SJSA1 (cell line): ENCODE measurements at regions not wholly inside any gene's neighbourhood (a gene's known extent, or its start where the extent isn't known, plus 50 kb on each side); places are given as distances from the start of the nearest gene placed in this dataset.
"Not testable (repeated sequence)": the region's sequence is repeated elsewhere in the genome, so short reads cannot be mapped to it uniquely, and the experiment has no call there.

Experiments
- DNase-seq, 2 experiments: peaks; one replicate each; pipeline ENCODE4 v3.0.0-alpha.2; 2015 to 2020; ENCODE audit warnings: low spot score in 2 of 2, low read depth in 1 of 2
- H3K27ac ChIP-seq: fragments of 250-450 bp; sonication (Bioruptor Pico); 2 replicates; pipeline ENCODE4 v1.5.1; 2020; ENCODE audit warnings: mild to moderate bottlenecking, moderate library complexity
- H3K27me3 ChIP-seq: fragments of 250-450 bp; sonication (Bioruptor Pico); replicated peaks from 2 replicates; pipeline ENCODE4 v1.5.1; 2020; ENCODE audit warnings: mild to moderate bottlenecking, moderate library complexity
- H3K36me3 ChIP-seq: fragments of 250-450 bp; sonication (Bioruptor Pico); 2 replicates; pipeline ENCODE4 v1.5.1; 2020; ENCODE audit warnings: mild to moderate bottlenecking
- H3K4me1 ChIP-seq: fragments of 250-450 bp; sonication (Bioruptor Pico); replicated peaks from 2 replicates; pipeline ENCODE4 v1.6.1; 2021; ENCODE audit warnings: mild to moderate bottlenecking
- H3K4me3 ChIP-seq: fragments of 250-450 bp; sonication (Bioruptor Pico); 2 replicates; pipeline ENCODE4 v1.5.1; 2020; ENCODE audit warnings: mild to moderate bottlenecking
- H3K9me3 ChIP-seq: fragments of 250-450 bp; sonication (Bioruptor Pico); replicated peaks from 2 replicates; pipeline ENCODE4 v1.5.1; 2020; ENCODE audit warnings: mild to moderate bottlenecking

GRCh38 chr2:242171290-242171689, 301.8 kb downstream of the RTP5 start:
- H3K4me1 ChIP-seq, DNase-seq, H3K9me3 ChIP-seq, H3K27me3 ChIP-seq, H3K4me3 ChIP-seq, H3K36me3 ChIP-seq, H3K27ac ChIP-seq: not testable (repeated sequence)
